ENCODE measurements at regions not wholly inside any gene's neighbourhood (a gene's known extent, or its start where the extent isn't known, plus 50 kb on each side); places are given as distances from the start of the nearest gene placed in this dataset.
"Not testable (repeated sequence)": the region's sequence is repeated elsewhere in the genome, so short reads cannot be mapped to it uniquely, and the experiment has no call there.

DNA sequence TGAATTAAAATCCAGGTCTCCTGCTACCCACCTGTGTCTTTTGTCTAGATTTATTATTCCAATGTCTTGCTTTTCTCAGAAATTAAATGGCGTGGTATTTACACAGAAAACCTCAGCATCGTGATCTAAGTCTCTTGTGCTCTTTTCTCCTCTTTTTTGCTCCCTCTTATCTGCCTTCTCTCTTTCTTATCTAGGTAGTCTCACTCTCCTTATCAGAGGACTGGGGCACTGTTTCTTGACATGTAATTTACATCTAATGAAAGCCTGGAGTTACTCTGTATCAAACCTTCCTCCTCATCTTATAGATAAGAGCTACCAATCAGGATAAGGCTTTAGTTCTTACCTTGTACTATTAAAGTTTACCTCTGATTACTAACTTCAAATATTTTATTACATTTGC is 933.8 kb downstream of the TLE1 start:
- DNase-seq (ENCODE audit: low spot score) = no peak

DNA sequence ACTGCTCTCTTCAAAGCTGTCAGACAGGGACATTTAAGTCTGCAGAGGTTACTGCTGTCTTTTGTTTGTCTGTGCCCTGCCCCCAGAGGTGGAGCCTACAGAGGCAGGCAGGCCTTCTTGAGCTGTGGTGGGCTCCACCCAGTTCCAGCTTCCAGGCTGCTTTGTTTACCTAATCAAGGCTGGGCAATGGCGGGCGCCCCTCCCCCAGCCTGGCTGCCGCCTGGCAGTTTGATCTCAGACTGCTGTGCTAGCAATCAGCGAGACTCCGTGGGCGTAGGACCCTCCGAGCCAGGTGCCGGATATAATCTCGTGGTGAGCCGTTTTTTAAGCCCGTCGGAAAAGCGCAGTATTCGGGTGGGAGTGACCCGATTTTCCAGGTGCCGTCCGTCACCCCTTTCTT is 942.3 kb downstream of the TLE1 start:
- DNase-seq (ENCODE audit: low spot score) = not testable (repeated sequence)

DNA sequence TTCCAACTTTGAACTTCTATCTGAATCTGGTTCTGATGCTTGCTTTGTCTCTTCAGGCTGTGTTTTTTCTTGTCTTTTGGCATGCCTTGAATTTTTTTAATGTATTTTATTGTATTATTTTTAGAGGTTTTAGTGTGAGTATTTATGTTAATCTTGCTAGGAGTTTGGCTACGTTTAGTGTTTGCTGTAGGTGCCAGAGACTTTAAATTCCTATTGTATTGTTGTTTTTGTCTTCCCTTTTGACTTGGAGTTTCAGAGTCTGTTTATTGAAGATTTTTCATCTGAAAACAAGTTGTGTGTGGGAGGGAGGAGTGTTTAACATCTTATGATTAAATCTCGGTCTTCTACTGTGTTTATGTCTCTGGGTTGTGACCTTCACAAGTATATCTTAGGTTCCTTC is 956.8 kb downstream of the TLE1 start:
- DNase-seq (ENCODE audit: low spot score) = no peak

DNA sequence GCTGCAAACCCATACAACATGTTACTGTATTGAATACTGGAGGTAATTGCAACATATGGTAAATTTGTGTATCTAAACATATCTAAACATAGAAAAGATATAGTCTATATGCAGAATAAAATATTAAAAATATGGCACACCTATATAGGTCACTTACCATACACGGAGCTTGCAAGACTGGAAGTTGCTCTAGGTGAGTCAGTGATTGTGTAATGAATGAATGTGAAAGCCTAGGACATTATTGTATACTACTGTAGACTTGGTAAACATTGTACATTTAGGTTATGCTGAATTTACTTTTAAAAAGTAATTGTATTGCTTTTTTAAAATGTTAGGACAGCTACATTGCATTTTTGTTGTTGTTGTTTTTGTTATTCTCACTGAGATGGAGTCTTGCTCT is 968.8 kb downstream of the TLE1 start:
- DNase-seq (ENCODE audit: low spot score) = no peak

DNA sequence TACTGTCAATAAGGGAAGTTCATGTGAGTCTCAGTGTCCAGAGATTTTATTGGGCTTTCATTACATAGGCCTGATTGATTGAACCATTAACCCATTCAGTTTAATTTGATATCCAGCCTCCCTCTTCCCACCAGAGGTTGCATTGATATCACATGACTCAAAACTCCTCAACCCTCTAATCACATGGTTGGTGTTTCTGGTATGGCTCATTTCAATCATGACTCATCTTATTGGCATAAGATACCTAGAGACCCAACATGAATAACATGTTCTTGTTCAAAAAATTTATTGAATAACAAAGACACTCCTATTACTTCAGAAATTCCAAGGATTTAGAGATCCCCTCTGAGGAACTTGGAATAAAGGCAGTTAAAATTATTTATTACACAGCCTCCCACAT is 982.2 kb downstream of the TLE1 start:
- no peak for DNase-seq (ENCODE audit: low spot score)

DNA sequence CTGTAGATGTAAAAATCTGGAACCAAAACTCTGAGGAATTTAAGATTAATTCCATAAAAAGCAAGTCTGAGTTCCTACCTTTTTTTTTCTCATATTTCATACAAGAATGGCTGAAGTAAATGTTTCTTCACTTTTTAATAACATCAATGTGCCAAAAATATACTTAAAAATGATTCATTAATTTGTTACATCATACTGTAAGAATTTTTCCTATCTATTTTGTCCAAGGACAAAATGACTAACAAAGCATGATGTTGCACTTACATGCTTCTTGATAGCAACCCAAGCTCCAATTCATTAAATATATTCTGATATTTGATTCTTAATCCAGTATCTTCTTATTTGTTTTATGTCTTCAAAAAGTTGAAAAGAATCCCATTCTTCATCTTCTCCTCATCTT is 988.3 kb downstream of the TLE1 start:
- DNase-seq (ENCODE audit: low spot score) = no peak

DNA sequence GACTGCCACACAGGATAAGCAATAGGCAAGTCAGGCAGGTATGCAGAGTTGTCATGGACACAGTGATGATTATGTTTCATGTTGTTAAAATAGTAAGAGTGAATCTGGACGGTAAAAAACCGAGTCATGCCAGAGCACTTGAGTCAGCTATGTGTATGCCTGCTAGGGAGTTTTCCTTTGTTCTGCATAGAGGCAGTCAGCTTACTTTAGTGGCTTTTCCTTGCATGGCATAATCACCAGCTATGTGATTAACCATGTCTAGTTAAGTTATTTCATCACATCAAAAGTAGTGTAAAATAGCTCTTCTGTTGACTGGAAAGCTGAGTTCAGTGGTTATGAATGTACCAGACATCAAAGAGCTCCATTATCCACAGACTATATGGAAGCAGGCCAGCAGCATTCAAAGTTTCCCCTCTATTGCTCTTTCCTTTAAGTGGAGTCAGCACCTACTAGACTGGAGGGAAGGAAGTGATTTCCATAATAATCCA is 989.8 kb downstream of the TLE1 start:
- DNase-seq (ENCODE audit: low spot score) = no peak

DNA sequence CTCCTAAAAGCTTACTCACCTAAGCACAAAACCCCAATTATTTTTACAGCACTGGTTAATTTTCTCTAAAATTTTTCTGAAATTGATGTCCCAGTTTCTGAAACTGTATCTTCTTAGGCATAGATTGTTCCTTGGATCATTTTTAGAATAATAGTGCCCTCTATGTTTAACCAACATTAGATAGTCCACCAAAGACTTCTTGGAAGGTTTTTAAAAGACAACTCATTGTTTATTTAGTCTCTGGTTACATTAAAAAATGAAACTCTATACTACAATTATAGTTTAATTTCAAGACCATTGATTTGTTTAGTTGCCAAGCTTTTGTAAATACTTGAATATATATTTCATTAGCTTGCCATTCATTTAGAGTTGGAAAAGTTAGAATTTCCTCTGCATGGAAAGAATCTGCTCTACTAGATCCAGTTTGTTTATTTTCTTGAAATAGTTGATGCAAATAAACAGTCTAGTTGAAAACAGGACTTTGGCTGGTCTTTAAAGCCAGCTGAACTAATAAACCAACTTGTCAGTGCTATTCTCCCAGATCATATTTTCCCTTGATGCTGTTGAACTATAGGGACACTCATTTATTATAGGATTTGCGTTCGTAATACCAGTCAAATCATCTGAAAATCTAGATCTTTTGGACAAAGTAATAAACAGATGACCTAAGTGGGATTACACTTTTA is 990.5 kb downstream of the TLE1 start:
- no peak for DNase-seq (ENCODE audit: low spot score)

DNA sequence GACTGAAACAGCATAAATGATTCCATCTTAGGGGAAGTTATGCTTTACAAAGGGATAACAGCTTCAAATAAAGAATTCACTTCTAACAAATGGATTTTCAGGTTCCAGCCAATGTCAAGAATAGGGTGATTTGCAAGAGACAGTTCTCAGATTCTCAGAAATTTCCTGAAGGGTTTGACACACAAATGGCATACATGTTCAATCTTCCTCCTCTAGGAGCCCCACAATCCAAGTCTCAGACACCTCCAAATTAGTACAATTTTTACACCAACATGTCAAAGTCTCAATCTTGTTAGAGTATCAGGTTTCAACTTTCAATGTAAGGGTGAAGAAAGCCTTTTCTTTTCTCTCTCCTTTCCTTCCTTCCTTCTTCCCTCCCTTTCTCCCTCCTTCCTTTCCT is 996.6 kb downstream of the TLE1 start:
- DNase-seq (ENCODE audit: low spot score) = no peak

DNA sequence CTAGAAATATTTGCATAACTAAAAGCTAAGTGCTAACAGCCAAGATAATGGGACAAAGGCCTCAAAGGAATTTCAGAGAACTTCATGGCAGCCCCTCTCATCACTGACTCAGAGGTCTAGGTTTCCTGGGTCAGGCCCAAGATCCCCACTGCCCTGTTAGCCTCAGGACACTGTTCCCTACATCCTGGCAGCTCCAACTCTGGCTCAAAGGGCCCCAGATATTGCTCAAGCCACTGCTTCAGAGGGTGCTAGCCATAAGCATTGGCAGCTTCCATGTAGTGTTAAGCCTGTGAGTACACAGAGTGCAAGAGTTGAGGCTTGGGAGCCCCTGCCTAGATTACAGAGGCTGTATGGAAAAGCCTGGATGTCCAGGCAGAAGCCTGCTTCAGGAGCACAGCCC is 998.1 kb downstream of the TLE1 start:
- no peak for DNase-seq (ENCODE audit: low spot score)

DNA sequence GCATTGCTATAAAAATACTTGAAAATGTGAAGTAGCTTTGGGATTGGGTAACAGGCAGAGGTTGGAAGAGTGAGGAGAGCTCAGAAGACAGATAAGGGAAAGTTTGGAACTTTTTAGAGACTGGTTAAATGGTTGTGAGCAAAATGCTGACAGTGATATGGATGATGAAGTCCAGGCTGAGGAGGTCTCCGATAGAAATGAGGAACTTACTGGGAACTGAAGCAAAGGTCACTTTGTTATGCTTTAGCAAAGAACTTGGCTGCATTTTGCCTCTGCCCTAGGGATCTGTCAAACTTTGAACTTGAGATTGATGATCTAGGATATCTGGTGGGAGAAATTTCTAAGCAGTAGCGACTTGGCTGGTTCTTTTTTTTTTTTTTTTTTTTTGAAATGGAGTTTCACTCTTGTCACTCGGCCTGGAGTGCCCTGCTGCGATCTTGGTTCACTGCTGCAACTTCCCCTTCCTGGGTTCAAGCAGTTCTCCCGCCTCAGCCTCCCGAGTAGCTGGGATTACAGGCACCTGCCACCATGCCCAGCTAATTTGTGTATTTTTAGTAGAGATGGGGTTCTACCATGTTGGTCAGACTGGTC is 998.9 kb downstream of the TLE1 start:
- no peak for DNase-seq (ENCODE audit: low spot score)

DNA sequence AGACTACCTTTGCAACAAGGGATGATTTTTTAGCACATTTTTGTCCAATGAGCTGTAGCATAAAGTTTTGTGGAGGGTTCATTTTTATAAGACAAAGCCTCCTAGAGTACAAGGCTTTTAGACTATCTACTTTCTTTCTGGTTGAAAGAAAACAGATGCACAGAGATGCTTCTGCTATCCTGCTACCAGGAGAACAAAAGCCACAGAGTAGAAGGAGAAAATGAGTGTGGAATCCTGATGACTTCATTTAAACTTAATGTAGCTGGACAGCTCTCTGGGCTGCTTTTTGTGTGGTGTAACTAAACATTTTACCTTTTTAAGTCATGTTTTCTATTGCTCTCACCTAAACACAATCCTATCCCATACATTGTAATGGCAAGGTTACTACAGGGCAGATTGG is 1009.4 kb downstream of the TLE1 start:
- no peak for DNase-seq (ENCODE audit: low spot score)

DNA sequence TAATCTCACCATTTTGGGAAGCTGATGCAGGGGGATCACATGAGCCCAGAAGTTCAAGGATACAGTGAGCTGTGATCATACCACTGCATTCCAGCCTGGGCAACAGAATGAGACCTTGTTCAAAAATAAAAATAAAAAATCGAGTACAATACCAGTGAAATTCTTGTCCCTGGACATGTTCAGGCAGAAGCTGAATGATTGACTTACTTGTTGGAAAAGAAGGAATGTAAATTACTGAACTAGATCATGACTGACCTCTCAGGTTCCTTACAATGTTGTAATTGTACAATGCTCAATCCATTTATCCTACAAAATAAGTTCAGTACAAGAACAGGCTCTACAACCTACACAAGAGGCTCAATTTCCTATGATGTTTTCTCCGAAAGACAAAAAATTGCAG is 1010.4 kb downstream of the TLE1 start:
- DNase-seq (ENCODE audit: low spot score) = no peak

DNA sequence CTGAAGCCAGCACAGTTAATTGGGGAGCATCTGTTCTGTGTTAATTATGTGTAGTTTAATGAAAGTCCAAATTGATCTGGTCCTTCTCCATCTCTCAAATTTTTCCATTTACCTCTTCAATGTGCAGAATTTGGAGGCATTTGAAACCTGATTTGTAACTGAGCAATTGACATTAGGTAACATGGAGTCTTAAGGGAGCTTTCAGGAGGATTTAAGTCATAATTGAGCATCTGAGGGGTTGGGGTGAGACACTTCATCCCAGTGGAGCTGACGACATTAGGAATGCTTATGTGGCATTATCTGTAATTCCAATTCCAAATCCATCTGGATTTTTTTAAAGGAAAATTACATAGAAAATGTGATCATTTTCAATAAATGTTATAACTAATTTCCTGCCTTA is 1015.9 kb downstream of the TLE1 start:
- no peak for DNase-seq (ENCODE audit: low spot score)

DNA sequence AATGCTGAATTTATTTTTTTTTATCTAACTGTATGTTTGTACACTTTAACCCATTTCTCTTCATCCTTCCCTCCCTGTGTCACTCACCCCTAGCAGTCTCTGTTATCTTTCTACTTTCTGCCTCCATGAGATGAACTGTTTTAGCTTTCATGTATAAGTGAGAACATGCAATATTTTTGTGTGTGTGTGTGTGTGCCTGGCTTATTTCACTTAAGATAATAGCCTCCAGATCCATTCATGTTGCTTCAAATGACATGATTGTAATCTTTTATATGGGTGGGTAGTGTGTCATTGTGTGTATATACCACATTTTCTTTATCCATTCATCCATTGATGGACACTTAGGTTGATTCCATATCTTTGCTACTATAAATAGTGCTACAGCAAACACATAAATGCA is 1023.9 kb downstream of the TLE1 start:
- DNase-seq (ENCODE audit: low spot score) = no peak

DNA sequence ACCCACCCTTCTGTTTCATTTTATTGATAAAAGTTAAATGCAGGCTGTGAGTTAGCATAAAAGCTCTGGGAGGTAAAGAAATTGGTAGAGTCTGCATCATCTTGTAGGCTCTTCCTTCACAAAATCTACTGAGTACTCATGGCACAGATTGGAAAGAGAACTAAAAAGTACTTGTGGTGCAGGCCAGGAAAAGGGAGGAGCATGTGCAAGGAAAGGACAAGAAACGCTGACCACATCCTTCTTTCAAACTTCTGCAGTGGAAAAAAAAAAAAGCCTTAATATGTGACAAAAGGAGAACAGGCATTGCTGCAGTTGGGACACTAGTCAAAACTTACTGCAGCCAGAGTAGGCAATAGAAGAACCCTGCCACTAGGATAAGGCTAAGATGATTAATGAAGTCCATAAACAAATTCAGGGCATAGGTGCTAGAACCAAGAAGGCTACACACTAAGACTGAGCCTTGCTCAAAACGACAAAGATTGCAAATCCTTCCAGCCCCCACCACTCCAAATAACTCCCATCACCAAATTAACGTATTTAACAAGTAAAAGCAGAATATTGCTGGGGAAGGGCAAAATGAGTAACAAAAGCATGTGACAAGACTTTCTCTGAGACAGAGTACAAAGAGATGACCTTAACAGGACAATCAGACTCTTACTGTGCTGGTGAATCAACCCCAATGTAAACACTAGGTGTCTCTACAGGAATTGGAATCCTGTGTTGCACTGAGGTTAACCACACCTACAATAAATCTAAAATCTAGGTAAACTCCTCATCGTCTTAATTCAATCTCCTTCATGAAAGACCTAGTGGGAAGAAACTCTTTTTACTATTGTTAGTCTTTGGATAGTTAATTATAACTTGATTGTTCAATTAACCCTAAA is 1024.8 kb downstream of the TLE1 start:
- DNase-seq (ENCODE audit: low spot score) = no peak

DNA sequence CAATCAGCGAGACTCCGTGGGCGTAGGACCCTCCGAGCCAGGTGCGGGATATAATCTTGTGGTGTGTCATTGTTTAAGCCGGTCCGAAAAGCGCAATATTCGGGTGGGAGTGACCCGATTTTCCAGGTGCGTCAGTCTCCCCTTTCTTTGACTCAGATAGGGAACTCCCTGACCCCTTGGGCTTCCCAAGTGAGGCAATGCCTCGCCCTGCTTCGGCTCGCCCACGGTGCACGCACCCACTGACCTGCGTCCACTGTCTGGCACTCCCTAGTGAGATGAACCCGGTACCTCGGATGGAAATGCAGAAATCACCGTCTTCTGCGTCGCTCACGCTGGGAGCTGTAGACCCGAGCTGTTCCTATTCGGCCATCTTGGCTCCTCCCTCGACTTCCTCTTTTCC is 1029.6 kb downstream of the TLE1 start:
- DNase-seq (ENCODE audit: low spot score) = not testable (repeated sequence)

DNA sequence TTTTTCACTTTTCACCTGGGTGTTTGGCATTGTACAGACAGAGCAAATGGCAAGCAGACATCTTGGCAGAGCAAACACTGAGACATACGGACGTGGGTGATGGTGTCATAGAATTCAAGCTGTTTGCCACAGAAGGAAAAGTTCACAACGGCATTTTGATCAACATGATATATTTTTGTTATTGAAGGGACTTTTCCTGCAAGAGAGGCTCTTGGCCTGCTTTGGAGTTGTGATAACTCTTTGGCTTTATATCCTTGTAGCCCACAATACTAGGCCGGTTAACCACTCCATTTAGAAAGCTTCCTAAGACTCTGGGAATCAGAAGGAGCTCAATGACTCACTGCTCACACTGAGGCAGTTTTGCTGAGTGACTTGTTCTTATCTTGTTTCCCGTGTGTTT is 1038.3 kb downstream of the TLE1 start:
- no peak for DNase-seq (ENCODE audit: low spot score)

DNA sequence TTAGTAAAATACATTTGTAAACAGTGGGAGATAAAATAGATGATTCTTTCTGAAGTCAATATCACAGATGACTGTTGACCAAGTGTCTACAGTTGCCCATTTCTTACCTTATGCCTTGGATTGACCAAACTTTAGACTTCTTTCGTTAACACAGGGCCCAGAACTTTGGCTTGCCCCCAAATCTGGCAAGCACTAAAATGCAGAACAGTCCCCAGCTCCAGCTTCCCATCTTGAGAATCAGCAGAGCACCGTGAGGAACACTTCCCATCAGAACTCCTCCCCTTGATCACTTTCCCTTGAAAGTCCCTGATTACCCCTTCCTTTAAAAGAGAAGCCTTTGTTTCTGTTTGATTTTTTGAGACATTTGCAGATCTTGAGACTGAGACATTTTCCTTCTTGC is 1039.9 kb downstream of the TLE1 start:
- no peak for DNase-seq (ENCODE audit: low spot score)

DNA sequence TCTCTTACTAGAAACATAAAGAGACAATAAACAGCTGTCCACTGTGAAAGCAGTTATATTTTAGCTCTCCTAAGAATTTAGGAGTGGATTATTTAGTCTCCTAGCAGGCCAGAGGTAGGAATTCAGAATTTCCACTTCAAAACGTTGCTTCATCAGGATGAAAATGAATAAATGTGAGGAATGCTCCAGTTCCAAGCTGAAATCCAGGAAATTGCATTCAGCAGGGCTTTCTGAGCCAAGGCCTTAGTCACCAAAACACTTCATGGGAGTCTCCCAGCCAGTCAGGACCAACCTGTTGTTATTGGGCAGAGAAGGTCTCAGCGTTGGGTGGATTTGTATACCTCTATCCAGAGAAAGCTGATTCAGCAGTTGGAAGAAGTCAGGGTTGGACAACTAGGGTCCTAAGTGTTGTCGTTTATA is 1040.3 kb downstream of the TLE1 start:
- DNase-seq (ENCODE audit: low spot score) = peak; percentile 30

DNA sequence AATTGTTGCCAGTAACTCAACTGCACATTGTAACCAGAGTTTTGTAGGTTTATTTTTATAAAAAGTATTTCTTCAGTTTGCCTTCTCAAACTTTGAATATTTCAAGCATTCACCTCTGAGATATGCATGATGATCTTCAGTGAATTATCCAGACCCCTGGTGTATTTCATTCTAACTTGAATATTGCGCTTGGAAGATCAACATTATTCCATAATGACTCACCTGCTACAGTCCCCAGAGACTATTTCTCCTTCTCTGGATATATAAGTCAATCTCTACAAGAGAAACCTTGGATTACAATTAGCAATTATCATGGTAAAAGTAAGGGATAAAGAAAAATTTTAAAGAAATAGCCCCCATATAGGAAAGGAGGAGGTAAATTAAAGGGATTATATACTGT is 1041.0 kb downstream of the TLE1 start:
- DNase-seq (ENCODE audit: low spot score) = no peak

DNA sequence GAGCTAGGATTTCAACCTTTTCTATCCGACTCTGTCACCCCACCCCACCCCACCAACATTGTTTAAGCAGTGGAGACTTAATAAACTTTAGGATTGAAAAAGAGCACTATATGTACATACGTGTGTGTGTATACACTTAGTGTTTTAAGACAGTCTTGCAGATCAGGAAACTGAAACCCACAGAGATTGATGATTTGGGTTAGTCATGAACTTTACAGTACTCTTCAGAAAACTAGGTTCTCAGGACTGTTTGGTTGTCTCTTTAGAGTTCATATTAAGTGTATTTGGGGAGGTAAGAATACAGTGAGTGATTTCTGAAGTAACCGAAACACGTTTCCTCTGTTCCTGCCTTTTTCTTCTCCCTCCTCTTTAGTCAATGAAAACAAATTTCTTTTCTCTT is 1043.1 kb downstream of the TLE1 start:
- no peak for DNase-seq (ENCODE audit: low spot score)

DNA sequence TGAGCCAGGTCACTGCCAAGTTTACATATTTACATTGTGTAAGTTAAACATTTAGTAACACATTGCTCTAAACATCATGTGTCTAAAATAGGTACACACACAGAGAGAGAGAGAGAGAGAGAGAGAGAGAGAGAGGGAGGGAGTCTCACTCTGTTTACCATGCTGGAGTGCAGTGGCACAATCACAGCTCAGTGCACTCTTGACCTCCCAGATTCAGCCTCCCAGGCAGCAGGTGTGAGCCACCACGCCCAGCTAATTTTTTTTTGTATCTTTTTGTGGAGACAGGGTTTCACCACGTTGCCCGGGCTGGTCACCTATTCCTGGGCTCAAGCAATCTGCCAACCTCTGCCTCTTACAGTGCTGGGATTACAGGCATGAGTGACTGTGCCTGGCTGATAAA is 1045.3 kb downstream of the TLE1 start:
- no peak for DNase-seq (ENCODE audit: low spot score)

Measured in GM03348 (cell line).